ENCODE measurements at regions not wholly inside any gene's neighbourhood (a gene's known extent, or its start where the extent isn't known, plus 50 kb on each side); places are given as distances from the start of the nearest gene placed in this dataset.

GRCh38 chr11:81218440-81218839 lies 1515.2 kb downstream of the FAM181B start:
- H3K4me3 ChIP-seq (ENCODE audit: extremely low read depth in 1 of 4, insufficient read depth in 2 of 4, low read depth in 3 of 4, low read length in 4 of 4) = no peak overlapping the region
- no peak for FAIRE-seq

More at GRCh38 chr11:81218440-81218839, 1515.2 kb downstream of the FAM181B start:
- no peaks in the 10 kb centered on the region for H3K4me1 ChIP-seq (replicated peaks in 1 of 4; ENCODE audit: control insufficient read depth in 3 of 4, insufficient read depth in 4 of 4, low read length in 3 of 4)
- H3K27me3 ChIP-seq (replicated peaks in 1 of 4; ENCODE audit: control insufficient read depth in 3 of 4, extremely low read depth in 1 of 4, insufficient read depth in 3 of 4, low read length in 3 of 4) = no peaks in the 10 kb centered on the region
- no peak for TF ChIP-seq NRF1 (IDR thresholded peaks at IDR 0.05; ENCODE audit: low read depth, low read length)
- no peak for TF ChIP-seq YY1 (IDR thresholded peaks at IDR 0.05; ENCODE audit: low read depth, low read length)
- TF ChIP-seq SUZ12 (IDR thresholded peaks at IDR 0.05; ENCODE audit: low read length) = no peak
- no peak for TF ChIP-seq SP4 (IDR thresholded peaks at IDR 0.05; ENCODE audit: low read length)
- TF ChIP-seq USF2 (IDR thresholded peaks at IDR 0.05; ENCODE audit: low read length) = no peak
- no peak for TF ChIP-seq SRF (IDR thresholded peaks at IDR 0.05; ENCODE audit: low read depth, low read length)
- no peak for TF ChIP-seq SAP30 (IDR thresholded peaks at IDR 0.05; ENCODE audit: insufficient read depth, insufficient replicate concordance, low read length)
- TF ChIP-seq BCL11A (IDR thresholded peaks at IDR 0.05; ENCODE audit: low read depth in 2 of 2, low read length in 2 of 2) = no peak
- TF ChIP-seq POLR2A (IDR thresholded peaks at IDR 0.05; ENCODE audit: control extremely low read depth in 1 of 2, low read depth in 2 of 2, low read length in 2 of 2) = no peak
- DNase-seq (ENCODE audit: low read depth in 1 of 2, low spot score in 2 of 2) = no peak
- no peak overlapping the region for H3K4ac ChIP-seq (replicated peaks; ENCODE audit: insufficient read length, low read depth, low read length)
- no peak overlapping the region for H3K14ac ChIP-seq (ENCODE audit: insufficient read length)
- no peak overlapping the region for H2BK5ac ChIP-seq (ENCODE audit: low read depth, low read length)
- H4K8ac ChIP-seq (ENCODE audit: extremely low read depth, insufficient read depth, low read length) = no peak overlapping the region
- H3K23ac ChIP-seq (ENCODE audit: insufficient read length) = no peak overlapping the region
- H2BK12ac ChIP-seq (ENCODE audit: low read depth, low read length) = no peak overlapping the region
- ChIA-PET POLR2A (ENCODE audit: partially characterized antibody) (no interaction called here), CTCF (ENCODE audit: partially characterized antibody) (interaction anchor here (0.6 kb wide), 1 partner anchor 550 kb away, joined by 3 read pairs; no protein-coding TSS in a partner anchor)
- no peak overlapping the region for H2AFZ ChIP-seq (ENCODE audit: low read length)
- H3K4me2 ChIP-seq (ENCODE audit: insufficient read depth in 1 of 2, low read depth in 2 of 2, low read length in 2 of 2) = no peak overlapping the region
- H3K18ac ChIP-seq (ENCODE audit: extremely low read depth, low read length) = no peak overlapping the region
- H3K9me3 ChIP-seq (ENCODE audit: insufficient read depth in 2 of 2, low read depth in 1 of 2, low read length in 1 of 2) = peaks cover 6% of the 10 kb centered on the region in 2 experiments; a peak in 2 of 4 replicates
- no peaks in the 10 kb centered on the region for H3K23me2 ChIP-seq (ENCODE audit: low read depth, low read length)
- no peaks in the 10 kb centered on the region for H3K79me1 ChIP-seq (ENCODE audit: low read depth, low read length)
- WGBS, 2 experiments (ENCODE audit: extremely low coverage in 1 of 2, insufficient coverage in 1 of 2, insufficient read length in 1 of 2, insufficient replicate concordance in 2 of 2, low coverage in 1 of 2, low lambda C conversion rate in 2 of 2, missing lambda C conversion rate in 1 of 2) = 92% methylated on average over 4 of the region's 4 CpGs; no CpG with 5 or more reads in 1 of the 2 experiments
- no peaks in the 10 kb centered on the region for H3K79me2 ChIP-seq (ENCODE audit: control insufficient read depth in 1 of 2, insufficient read depth in 2 of 2, low read length in 2 of 2)
- H4K20me1 ChIP-seq (replicated peaks in 1 of 2; ENCODE audit: control insufficient read depth in 1 of 2, insufficient read depth in 2 of 2, low read length in 2 of 2) = no peaks in the 10 kb centered on the region
- H4K91ac ChIP-seq (replicated peaks; ENCODE audit: insufficient read length, low read length) = no peak overlapping the region
- no peak overlapping the region for H2BK20ac ChIP-seq (ENCODE audit: low read length)
- H2BK120ac ChIP-seq (replicated peaks; ENCODE audit: low read depth, low read length) = no peak overlapping the region
- no peak overlapping the region for H2AK5ac ChIP-seq (ENCODE audit: low read depth, low read length)
- no peak overlapping the region for H3K56ac ChIP-seq (replicated peaks; ENCODE audit: insufficient read length, low read depth, low read length)
- no peak overlapping the region for H2BK15ac ChIP-seq (ENCODE audit: low read length)
- no peak overlapping the region for H3K27ac ChIP-seq (ENCODE audit: low read depth, low read length)
- H3K9ac ChIP-seq (replicated peaks in 1 of 4; ENCODE audit: extremely low read depth in 1 of 4, low read depth in 3 of 4, low read length in 3 of 4) = no peak overlapping the region
- H3K36me3 ChIP-seq (ENCODE audit: control insufficient read depth in 2 of 4, insufficient read depth in 4 of 4, low read length in 3 of 4) = no peaks in the 10 kb centered on the region
- H4K5ac ChIP-seq (ENCODE audit: insufficient read length, low read depth, low read length) = no peak overlapping the region

Data from H1 (cell line).